ENCODE measurements at regions not wholly inside any gene's neighbourhood (a gene's known extent, or its start where the extent isn't known, plus 50 kb on each side); places are given as distances from the start of the nearest gene placed in this dataset.
A peak's percentile ranks its signal among the peaks of the same experiment; 100 is the strongest.

DNA sequence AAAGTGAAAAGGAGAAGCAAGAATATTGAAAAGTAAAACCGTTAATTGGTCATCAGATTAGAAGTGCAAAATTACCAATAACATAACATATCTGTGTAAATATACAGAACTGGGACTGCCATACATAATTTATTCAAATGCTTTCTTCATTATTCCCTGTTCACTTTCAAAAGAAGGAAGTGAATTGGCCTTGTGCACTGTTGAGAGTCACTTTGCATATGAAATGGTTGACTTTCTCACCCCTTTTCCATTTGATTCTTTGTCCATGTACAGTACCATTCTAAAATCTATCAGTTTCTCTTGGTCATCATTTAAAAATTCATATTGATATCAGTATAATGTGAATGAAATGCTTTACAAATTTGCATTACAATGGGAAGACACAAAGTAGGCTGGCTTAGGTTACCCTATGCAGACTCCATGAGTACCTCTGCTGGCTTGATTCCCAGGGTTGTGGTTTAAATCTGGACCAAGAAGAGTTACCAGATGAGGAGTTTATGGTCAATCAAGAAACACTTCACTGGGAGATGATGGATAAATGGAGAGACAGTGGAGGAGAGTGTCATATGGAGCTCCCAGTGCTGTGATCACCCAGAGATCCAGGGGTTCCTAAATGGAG, 210.9 kb upstream of the TOPAZ1 start:
- DNase-seq (ENCODE audit: low spot score), result no peak
- ATAC-seq, result no peak
- intact Hi-C loops (cut with DNase I), result no loop called here

DNA sequence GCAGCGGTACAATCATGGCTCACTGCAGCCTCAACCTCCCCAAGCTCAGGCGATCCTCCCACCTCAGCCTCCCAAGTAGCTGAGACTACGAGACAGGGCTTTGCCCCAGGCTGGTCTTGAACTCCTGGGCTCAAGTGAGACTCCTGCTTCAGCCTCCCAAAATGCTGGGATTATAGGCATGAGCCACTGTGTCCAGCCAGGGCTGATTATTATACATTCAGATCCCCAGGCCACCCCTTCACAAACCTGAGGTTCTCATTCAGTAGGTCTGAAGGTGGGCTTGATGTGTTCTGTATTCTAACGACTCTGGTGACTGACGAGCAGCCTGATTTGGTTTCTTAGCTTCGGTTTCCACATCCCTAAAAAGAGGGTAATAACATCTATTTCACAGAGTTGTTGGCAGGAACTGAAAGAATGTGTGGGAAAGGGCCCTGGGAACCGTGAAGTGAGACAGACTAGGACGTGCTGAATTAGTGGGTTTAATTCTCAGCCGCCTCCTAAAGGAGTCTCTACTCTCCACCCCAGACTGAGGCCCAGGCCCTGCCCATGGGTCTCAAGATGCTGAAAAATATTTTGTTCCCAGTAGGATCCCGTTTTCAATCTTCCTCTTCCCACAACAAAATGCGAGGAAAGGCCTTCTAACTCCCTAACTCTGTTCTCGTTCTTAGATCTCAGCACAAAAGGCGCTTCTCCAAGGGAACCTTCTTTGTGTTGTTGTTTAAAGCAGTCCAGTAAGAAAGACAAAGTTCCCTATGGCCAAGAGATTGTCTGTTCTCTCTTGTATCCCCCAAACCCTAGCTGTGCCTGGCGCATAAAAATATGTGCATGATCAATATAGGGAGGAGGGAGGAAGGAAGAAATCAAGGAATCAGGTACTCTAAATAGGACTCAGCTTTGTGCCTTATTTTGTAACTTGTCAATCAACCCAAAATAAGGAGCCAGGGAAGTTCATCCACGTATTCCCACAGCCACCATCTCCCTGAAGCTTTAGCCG, 210.0 kb upstream of the TOPAZ1 start:
- intact Hi-C loops (cut with DNase I), result no loop called here
- no peak for ATAC-seq
- no peak for DNase-seq (ENCODE audit: low spot score)

DNA sequence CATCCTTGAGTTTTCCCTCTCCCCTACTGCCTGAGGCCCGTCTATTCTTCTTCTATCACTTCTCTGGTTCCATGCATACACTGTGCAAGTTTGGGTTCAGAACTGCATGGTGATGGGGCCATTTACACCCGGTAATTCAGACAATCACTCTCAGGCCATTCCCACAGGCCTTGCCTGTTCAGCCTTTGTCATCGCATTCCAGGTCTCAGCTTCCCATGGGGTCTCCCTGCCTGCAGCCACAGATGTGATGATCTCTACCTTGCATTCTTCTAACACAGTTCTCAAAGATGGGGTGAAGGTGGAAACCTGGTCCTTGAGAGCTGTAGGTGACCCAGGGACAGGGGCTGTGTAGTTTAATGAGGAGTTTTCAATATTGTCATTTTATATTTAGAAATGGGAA, 209.2 kb upstream of the TOPAZ1 start:
- DNase-seq (ENCODE audit: low spot score) (no peak), ATAC-seq (no peak)
- intact Hi-C loops (cut with DNase I), result no loop called here

DNA sequence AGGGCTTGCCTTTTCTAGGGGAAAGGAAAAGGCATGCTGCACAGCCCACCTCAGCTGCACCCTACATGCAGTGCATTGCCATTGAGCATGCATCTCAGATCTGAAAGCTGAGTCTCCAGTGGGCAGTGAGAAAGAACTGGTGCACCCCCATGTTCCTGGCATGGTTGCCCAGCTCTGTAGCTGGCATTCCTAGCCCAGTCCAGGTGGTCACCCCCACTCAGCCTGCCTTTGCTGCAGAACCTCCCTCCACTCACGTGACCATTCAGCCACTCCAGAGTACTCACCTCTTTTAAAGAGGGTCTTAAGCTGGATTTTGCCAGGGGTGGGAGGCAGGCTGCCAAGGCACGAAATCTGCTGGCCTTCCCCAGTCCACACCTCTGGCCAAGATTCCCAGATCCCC, 208.6 kb upstream of the TOPAZ1 start:
- no peak for DNase-seq (ENCODE audit: low spot score)
- intact Hi-C loops (cut with DNase I), result no loop called here
- no peak for ATAC-seq

DNA sequence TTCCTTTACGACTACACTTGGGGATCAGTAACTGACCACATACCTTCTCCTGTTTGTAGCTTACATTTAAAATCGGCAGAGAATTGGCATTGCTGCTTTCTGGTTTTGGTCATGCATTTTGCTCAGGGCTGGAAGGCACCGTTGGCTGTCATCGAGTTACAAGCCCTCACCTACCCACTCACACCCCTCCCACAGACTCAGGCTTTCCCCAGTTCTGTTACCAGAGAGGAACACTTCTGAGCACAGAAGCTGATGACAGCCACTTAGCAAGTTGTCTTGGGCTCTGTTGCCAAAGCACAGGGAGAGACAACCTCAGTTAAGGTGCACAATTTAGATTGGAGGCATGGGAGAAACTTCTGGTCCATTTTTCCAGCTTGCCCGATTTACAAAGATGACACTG, 204.8 kb upstream of the TOPAZ1 start:
- intact Hi-C loops (cut with DNase I), result no loop called here
- ATAC-seq (no peak), DNase-seq (ENCODE audit: low spot score) (no peak)

DNA sequence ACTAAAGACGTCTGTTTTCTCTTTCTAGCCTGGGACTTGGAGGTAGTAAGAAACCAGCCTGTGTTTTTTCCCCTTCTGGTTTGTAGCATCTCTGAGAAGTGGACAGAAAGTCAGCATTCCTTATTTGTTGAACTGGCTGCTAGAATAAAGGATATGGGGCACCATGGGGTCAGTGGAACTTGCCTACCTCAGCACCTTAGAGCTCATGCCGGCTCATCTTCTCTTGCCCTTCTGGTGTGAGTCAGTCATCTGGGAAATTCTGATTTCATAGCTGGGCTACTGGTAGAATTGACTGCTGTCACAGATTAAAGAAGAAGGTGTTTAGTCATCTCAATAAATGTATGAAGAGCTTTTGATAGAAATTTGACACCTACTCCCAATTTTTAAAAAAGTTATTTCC, 202.7 kb upstream of the TOPAZ1 start:
- no peak for DNase-seq (ENCODE audit: low spot score)
- no peak for ATAC-seq
- intact Hi-C loops (cut with DNase I), result no loop called here

DNA sequence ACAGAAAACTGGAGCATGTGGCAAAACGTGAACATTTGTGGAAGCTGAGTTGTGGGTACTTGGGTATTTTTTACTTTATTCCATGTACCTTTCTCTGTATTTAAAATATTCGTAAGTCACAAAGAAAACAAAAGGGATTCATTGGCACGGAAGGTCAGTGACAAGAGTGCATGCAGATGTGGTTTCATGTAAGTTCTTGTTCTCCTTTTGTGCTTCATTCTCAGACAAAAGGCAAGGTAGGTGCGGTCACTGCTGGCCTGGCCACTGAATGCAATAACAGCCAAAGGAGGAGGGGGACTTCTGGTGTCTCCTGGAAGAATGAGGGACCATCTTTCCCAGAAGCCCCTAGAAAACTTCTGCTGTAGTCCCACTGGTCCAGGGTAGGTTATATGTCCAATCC, 200.0 kb upstream of the TOPAZ1 start:
- intact Hi-C loops (cut with DNase I), result no loop called here
- no peak for DNase-seq (ENCODE audit: low spot score)
- ATAC-seq, result no peak

DNA sequence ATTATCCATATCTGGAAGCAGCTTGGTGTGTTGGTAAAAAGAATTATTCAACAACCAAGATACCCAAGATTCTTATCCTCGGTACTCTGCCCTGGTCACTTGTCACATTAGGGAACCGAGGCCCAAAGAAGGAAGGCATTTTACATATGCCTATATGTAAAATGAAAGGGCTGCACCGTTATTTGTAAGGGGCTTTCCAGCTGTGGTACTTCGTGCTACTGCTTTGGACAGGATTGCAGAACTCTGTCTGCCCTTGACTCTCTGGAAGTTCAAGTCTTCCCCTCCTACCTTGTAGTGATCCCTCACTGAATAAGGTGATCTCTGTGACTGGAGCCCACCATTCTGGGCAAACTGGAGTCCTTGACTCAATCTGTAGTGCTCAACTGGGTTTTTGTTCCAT, 198.9 kb upstream of the TOPAZ1 start:
- intact Hi-C loops (cut with DNase I), result no loop called here
- ATAC-seq (no peak), DNase-seq (ENCODE audit: low spot score) (no peak)

DNA sequence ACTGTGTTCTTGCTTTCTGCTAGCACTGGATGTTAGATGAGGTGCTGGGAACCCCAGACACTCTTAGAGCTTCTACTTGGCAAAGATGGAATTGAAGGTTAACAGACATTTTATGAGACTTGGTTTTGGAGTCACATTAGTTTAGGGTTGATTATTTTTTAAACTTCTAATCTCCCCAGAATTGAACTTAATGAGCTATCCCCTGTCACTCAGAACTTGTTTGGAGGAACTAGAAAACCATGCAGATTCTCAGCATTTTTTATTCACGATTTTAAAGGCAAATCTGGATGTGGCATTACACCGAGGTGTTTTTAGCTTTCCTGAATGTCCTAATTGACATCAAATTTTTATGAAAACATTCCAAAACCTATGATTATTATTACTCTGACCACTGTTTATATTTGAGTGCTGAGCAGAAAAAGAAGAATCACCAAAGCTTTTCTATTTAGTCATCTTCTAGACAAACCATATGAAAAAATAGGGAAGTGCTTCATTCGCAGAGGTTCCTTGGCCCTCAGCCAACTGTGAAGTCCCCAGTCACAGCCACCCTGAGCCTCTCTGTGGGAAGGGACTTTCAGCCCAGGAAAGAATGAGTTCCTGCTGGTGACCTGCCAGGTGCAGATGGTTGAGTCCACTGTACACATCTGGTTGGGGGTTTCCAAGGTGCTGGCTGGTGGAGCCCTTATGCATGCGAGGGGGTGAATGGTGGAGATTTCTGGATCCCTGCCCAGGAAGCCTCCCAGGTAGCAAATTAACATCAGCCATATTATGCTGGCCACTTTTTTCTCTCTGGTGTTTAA, 196.0 kb upstream of the TOPAZ1 start:
- intact Hi-C loops (cut with DNase I), result no loop called here
- DNase-seq (ENCODE audit: low spot score) (peak; percentile 68), ATAC-seq (peak; percentile 42)

DNA sequence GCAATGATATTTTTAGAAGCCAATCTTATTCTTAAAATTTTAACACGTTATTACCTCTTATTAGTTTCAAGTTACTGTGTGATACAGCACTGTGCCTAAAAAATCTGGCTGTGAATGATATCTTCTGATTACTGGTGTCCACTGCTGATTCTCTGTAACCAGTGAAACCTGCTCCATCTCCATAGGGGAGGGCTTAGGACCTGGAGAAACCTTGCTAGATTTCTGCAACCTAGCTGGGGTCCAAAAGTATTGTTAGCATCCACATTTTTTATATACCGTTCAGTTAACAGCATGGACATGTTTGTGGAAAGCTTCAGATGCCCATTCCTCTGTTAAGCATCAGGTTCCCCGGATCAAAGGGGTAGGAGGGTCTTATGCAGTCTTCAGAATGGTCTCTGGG, 193.9 kb upstream of the TOPAZ1 start:
- intact Hi-C loops (cut with DNase I), result no loop called here
- ATAC-seq, result no peak
- no peak for DNase-seq (ENCODE audit: low spot score)

DNA sequence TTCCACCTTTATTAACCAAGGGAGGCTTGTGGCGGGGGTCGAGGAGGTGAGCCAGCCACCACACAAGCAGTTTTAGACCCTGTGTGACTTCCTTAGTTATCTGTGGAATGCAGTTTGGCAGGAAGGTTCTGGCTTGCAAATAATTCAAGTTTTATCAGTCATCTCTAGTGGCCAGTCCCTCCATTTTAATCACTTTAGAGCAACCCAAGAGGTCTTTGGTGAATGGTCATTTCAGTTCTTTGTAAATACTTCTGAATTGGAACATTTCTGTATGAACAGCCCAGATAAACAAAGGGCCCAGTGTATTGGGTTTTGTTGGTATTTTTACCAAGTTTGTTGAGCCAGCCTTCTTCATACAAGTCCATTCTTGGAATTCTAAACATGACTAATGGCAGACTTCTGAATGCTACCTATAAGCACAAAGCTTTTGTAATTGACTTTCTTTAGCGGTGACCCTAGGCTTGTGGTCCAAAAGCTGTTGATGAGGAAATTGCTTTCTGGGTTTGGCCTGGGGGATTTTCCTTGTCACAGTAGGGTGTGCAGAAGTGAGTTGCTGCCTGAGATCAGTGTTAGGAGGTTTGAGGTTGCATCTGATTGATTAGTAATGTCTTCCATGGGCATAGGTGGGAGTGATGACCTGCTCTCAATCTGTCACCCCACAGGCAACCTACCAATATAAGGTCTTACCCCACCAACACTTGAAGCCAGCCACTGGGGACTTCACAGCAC, 193.3 kb upstream of the TOPAZ1 start:
- no peak for DNase-seq (ENCODE audit: low spot score)
- ATAC-seq, result peak; percentile 15
- intact Hi-C loops (cut with DNase I), result no loop called here

DNA sequence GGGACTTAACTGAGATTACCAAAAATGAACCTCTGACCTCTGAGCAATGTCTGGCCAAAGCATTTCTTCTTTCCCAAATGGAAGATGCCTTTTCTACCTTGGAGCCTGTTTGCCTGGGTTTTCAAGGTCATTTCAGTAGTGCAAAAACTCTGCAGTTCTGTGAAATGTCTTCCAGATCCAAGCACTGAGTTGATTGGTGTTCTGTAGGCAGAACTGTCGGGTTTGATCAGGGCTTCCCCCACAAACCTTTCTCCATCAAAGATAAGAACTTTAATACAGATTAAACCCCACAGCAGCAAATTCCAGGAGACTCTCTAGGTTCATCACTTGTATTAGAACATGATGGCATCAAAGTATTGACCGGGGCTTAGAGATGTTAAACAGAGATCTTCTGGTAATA, 192.7 kb upstream of the TOPAZ1 start:
- intact Hi-C loops (cut with DNase I), result no loop called here
- no peak for DNase-seq (ENCODE audit: low spot score)
- no peak for ATAC-seq

DNA sequence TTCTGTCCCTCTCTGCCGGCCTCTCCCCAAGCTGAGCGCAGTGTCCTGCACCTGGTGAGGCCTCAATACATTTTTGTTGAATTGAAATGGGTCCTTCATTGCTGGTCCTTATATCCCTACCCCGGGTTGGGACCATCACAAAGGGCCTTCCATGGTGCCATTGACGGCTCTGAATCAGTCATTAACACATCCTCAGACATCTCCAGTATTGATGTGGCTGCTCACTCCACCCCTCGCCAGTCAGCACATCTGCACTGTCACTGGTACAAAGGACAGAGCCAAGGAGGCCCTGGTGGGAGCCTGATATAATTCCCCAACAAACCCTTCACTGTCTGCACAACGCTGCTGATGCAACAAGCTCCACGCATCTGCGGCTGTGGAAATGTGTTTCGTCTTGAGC, 191.6 kb upstream of the TOPAZ1 start:
- intact Hi-C loops (cut with DNase I), result no loop called here
- DNase-seq (ENCODE audit: low spot score) (no peak), ATAC-seq (no peak)

DNA sequence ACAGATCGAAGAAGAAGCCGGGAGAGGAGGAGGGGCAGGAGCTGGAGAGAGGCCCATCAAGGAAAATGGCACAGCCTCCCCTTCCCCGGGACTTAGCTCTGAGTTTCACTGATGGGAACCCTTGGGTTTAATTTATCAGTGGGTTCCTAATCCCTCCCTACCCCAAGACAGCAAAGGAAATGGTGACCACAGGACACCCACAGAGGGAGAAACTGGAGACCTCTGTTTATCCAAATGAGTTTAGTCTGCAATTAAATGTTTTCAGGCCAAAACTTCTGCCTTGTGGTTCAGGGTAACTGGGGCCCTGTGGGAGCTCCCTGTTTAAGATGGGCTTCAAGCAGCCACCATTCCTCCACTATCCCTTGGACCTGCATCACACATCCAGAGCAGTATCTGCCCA, 190.8 kb upstream of the TOPAZ1 start:
- intact Hi-C loops (cut with DNase I), result no loop called here
- ATAC-seq, result no peak
- no peak for DNase-seq (ENCODE audit: low spot score)

DNA sequence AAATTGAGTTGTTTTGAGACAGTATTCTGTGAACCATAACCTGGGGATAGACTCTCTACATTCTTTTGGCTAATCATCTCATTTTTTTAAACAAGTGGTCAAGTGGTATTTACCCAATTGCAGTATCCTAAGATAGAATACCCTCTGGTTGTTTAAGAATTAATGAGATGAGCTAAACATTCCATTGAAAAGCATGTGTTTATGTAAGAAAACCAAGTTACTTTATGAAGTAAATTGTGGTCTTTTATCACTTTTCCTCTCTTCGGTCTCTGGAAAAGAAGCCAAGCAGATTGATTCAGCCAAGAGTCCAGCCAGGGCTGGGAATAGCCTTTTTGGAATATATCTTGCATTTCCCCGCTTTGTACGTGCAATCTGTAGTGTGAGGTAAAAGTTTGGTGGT, 185.7 kb upstream of the TOPAZ1 start:
- intact Hi-C loops (cut with DNase I), result no loop called here
- ATAC-seq (no peak), DNase-seq (ENCODE audit: low spot score) (no peak)

DNA sequence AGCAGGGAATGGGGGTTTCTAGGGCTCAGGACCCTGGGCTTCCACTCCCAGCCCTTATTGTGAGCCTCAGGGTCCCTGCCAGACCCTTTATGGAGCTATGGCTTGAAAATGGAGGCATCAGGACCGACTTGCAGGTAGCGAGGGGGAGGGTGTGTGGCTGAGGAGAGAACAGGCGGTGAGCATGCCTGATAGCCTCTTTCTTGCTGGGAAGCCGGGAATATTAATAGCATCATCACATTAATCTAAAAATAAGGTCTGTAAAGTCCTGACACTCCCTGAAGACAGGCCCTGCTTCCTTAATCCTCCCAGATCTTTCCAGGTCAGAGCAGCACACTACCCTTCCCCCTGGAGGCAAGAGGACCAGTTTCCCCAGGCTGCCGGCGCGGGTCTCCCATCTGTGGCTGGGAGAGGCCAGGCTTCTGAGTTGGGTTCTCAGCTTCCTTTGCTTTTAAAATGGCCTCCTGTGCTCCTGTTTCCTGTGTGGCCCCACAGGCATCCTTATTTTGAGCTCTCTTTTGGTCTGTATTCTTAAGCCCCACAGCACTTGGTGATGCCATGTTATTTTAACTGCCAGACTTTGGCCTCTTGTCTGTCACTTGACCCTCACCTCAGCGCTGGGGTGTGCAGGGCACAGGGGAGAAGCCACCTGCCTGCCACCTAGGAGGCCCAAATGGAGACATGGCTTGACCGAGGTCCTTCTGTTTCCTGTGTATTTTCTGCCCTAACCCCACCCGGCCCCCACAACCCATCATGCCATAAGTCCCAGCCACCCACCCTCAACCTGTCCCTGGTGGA, 185.0 kb upstream of the TOPAZ1 start:
- ATAC-seq (no peak), DNase-seq (ENCODE audit: low spot score) (no peak)
- intact Hi-C loops (cut with DNase I), result no loop called here

DNA sequence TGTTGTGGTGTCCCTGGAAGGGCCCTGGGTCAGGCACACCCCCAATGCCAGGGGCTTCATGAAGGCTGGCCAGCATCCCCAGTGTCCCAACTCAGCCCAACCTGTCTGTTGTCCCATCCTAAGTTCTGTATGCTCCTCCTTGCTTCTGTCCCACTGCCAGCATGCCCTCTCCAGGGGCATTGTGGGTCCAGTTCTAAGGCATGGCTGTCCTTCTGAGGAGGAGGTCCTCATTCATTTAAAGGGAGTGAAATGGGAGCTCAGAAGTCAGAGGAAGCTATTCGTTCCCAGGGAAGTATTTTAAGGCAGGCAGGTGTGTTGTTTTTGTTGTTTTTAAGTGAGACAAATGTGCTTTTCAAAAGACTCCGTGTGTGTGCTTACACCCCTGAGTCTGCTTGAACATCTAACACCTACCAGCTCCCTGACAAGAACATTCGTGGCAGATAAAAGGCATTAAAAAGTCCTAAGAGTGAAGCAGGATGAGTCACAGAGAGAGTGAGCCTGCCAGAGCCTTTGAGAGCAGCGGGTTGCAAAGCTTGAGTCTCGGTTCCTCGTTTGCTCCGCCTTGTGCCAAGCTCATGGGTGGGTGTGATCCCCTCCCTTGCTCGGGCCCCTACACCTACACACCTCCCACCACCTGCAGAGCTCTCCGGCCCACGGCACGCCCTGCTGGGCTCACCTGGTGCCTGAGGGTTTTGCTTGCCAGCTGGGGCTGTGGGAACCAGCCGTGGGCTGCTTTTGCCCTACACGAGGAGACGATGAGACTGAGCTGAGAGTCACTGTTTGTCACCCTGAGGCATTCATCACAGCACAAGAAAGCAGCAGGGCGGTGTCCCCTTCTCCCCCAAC, 183.4 kb upstream of the TOPAZ1 start:
- intact Hi-C loops (cut with DNase I), result no loop called here
- DNase-seq (ENCODE audit: low spot score) (no peak), ATAC-seq (no peak)

DNA sequence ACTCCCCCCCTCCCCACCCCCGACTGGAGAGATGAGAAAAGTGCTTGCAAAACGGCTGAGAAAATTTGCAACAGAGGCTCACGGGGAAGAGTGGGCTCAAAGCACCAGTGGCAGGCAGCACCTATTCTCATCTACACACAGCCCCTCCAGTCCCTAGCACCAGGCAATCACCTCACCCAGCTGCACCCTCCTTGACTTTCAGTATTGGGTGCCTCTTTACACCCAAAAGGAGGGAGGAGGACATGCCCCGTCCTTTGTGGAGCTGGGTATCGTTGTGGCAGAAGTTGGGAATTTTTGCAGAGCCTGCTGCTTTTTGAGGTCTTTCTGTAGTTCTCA, 182.8 kb upstream of the TOPAZ1 start:
- intact Hi-C loops (cut with DNase I), result no loop called here
- DNase-seq (ENCODE audit: low spot score) (no peak), ATAC-seq (no peak)

Data from sciatic nerve (tissue), 2 donors.